ENCODE measurements at regions not wholly inside any gene's neighbourhood (a gene's known extent, or its start where the extent isn't known, plus 50 kb on each side); places are given as distances from the start of the nearest gene placed in this dataset.

DNA sequence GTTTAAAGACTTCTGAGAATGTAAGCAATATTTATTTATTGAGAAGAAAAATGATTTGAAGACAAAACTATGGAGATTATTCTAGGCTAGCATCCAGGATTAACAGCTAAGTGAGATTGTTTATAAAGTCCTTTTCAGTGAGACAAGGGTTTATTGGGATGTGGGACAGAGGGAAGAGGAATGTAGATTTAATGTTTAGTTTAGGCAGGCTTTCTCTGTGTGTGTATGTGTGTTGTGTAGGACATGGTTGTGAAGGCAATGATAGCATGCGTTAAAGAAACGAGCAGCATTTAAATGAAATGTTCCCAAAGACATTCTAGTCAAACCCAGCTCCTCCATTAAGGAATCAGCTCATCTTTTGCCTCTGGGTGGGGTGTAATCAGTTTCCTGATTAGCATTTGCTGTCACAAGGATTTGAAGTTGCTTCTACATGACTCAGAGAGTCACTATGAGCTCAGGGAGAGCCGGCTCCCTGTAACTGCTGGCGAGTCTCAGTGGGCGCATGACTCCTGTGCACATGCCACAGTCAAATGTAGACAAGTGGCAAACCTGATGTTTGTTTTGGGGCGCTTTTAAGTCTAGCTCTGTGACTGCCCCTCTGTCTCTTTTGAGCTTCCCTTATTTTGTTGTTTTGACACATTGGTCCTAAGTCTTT, 442.2 kb upstream of the CELF4 start:
- no peaks in the 10 kb centered on the region for H3K4me1 ChIP-seq (replicated peaks)
- H3K27ac ChIP-seq: no peak overlapping the region
- H3K36me3 ChIP-seq: no peaks in the 10 kb centered on the region
- no peak overlapping the region for H3K4me3 ChIP-seq
- no peaks in the 10 kb centered on the region for H3K27me3 ChIP-seq (replicated peaks)
- H3K9me3 ChIP-seq (replicated peaks): no peaks in the 10 kb centered on the region
- DNase-seq (ENCODE audit: low read depth in 1 of 2, low spot score in 2 of 2): peak in 1 of 2 experiments; percentile 4

DNA sequence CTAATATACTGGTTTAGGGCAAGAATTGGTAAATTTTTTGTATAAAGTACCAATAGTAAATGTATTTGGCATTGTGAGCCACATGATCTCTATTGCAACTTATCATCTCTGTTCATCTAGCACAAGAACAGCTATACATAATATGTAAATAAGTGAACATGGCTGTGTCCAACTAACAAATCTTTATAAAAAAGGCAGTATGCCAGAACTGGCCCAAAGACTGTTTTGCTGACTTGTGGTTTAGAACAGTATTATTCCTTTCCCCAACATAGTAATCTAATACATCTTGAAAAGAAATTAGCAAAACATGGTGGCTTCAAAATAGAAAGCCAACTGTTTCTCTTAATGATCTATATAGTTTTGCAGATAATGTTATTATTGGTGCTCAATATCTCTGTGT, 441.4 kb upstream of the CELF4 start:
- Histone ChIP-seq H3K4me1 (replicated peaks) (no peaks in the 10 kb centered on the region), H3K36me3 (no peaks in the 10 kb centered on the region), H3K4me3 (no peak overlapping the region), H3K9me3 (replicated peaks) (no peaks in the 10 kb centered on the region), H3K27ac (no peak overlapping the region), H3K27me3 (replicated peaks) (no peaks in the 10 kb centered on the region)
- no peak for DNase-seq (ENCODE audit: low read depth in 1 of 2, low spot score in 2 of 2)

DNA sequence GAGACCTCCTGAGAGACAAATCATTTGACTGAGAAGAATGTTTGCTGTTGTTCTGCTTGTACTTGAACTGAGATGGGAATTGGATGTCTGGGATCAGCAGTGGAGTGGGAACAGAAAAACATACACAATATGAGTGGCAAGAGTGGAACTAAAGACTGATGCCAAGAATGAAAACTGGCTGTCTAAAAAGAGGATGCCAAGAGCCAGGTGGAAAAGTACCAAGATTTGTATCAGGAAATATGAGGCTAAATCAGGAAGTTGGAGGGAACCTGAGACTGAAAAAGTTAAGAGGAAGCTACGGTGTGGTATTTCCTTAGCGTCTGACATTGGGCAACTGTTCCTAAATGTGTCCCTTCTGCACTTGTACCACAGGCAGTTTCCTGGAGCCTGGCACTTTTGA, 440.9 kb upstream of the CELF4 start:
- Histone ChIP-seq H3K27me3 (replicated peaks) (no peaks in the 10 kb centered on the region), H3K36me3 (no peaks in the 10 kb centered on the region), H3K9me3 (replicated peaks) (no peaks in the 10 kb centered on the region), H3K4me1 (replicated peaks) (no peaks in the 10 kb centered on the region), H3K27ac (no peak overlapping the region), H3K4me3 (no peak overlapping the region)
- DNase-seq (ENCODE audit: low read depth in 1 of 2, low spot score in 2 of 2): no peak

DNA sequence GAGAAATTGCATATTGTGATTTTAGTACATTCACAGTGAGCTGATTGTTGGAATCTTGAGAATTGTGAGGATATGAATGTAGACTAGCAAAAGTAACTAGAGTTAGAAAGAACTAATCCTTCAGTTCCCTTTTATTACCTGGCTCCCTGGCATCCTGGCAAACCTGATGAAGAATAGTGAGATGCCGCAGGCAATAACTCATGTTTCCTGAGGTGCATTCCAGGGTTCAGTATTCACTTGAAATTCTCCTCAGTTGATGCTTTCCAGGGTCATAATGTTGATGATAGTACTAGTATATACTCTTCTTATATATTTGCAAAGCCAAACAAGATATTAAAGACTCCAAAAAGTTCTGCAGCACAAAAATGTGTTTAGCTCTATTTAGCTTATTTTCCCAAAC, 432.1 kb upstream of the CELF4 start:
- H3K27me3 ChIP-seq (replicated peaks): no peaks in the 10 kb centered on the region
- no peak for DNase-seq (ENCODE audit: low read depth in 1 of 2, low spot score in 2 of 2)
- no peaks in the 10 kb centered on the region for H3K4me1 ChIP-seq (replicated peaks)
- no peaks in the 10 kb centered on the region for H3K9me3 ChIP-seq (replicated peaks)
- H3K4me3 ChIP-seq: no peak overlapping the region
- H3K27ac ChIP-seq: no peak overlapping the region
- H3K36me3 ChIP-seq: no peaks in the 10 kb centered on the region

DNA sequence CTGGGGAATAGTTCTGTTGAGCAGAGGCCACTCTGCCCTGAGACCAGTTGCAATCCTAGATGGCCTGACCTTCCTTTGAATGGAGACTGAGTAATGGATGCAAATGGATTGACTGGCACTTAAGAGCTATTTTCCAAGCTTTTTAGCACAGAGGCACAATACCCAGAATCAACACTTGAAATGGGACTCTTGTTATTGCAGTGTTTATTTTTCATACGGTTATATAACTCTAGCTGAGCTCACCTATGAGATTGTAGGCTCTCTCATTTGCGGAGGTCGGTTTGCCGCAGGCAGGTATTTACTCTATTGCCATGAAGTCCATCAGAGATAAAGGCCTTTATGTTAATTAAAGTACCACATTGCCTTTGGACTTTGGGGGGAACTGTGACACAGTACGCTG, 422.3 kb upstream of the CELF4 start:
- H3K27ac ChIP-seq: no peak overlapping the region
- no peak for DNase-seq (ENCODE audit: low read depth in 1 of 2, low spot score in 2 of 2)
- no peak overlapping the region for H3K4me3 ChIP-seq
- no peaks in the 10 kb centered on the region for H3K36me3 ChIP-seq
- H3K27me3 ChIP-seq (replicated peaks): no peaks in the 10 kb centered on the region
- no peaks in the 10 kb centered on the region for H3K4me1 ChIP-seq (replicated peaks)
- H3K9me3 ChIP-seq (replicated peaks): 0 out of 2 replicates have a peak, but pooled peaks cover 2% of the 10 kb centered on the region

DNA sequence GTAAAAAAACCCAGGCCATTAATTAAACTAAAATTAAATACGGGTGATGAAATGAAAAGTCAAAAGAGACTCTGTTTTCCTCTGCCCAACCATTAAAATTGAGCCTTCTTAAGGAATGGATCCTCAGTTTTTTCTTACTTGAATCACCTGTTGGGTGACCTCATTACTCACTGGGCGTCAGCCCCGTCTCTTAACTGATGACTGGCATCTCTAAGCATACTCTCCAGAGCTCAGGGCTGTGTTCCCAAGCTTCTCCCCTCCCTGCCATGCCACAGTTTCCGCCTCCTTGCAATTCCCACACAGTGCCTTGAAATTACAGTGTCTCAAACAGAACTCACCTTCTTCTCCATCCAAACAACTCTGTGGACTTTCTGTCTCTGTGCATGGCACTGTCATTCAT, 421.1 kb upstream of the CELF4 start:
- Histone ChIP-seq H3K36me3 (no peaks in the 10 kb centered on the region), H3K4me3 (no peak overlapping the region), H3K27me3 (replicated peaks) (no peaks in the 10 kb centered on the region), H3K4me1 (replicated peaks) (no peaks in the 10 kb centered on the region), H3K9me3 (replicated peaks) (0 out of 2 replicates have a peak, but pooled peaks cover 2% of the 10 kb centered on the region), H3K27ac (no peak overlapping the region)
- DNase-seq (ENCODE audit: low read depth in 1 of 2, low spot score in 2 of 2): no peak

DNA sequence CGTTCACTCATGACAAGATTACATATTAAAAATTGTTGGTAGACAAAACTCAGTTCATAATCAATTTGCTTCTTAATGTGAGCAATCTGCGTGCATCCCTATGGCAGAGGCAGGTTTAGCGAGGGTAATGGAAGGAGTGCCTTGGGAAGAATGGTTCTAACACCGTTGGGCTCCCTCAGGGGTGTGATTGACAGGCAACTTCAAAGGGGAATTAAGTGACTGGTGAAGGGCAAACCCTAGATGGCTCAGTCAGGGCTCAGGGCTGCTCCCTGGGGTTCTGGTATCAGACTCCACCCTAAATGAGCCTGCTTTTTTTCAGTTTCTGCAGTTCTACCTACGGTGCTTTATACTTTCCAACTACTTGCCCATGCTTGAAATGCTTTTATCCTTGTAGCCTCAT, 419.5 kb upstream of the CELF4 start:
- DNase-seq (ENCODE audit: low read depth in 1 of 2, low spot score in 2 of 2): no peak
- H3K4me3 ChIP-seq: no peak overlapping the region
- H3K4me1 ChIP-seq (replicated peaks): no peaks in the 10 kb centered on the region
- no peaks in the 10 kb centered on the region for H3K27me3 ChIP-seq (replicated peaks)
- no peaks in the 10 kb centered on the region for H3K36me3 ChIP-seq
- no peaks in the 10 kb centered on the region for H3K9me3 ChIP-seq (replicated peaks)
- H3K27ac ChIP-seq: no peak overlapping the region

DNA sequence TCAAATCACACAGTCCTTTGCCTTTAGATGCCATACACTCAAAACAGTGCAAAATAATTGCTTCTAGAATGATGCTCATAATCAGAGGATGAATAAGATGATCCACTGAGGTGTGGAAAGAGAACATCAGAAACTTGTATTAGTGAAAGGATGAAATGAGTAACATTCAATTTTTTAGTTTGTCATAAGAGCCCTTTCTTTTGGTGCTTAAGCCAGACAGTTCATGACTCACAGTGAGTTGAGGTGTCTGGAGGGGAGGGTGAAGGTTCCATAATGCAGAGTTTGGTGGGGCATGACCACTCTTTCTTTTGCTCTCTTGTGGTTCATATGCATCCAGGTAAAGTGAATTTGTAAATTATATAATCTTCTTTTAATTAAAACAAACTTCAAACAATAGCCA, 415.0 kb upstream of the CELF4 start:
- H3K27ac ChIP-seq: no peak overlapping the region
- no peaks in the 10 kb centered on the region for H3K36me3 ChIP-seq
- H3K9me3 ChIP-seq (replicated peaks): peaks cover 4% of the 10 kb centered on the region
- no peaks in the 10 kb centered on the region for H3K27me3 ChIP-seq (replicated peaks)
- H3K4me1 ChIP-seq (replicated peaks): no peaks in the 10 kb centered on the region
- no peak for DNase-seq (ENCODE audit: low read depth in 1 of 2, low spot score in 2 of 2)
- H3K4me3 ChIP-seq: no peak overlapping the region

DNA sequence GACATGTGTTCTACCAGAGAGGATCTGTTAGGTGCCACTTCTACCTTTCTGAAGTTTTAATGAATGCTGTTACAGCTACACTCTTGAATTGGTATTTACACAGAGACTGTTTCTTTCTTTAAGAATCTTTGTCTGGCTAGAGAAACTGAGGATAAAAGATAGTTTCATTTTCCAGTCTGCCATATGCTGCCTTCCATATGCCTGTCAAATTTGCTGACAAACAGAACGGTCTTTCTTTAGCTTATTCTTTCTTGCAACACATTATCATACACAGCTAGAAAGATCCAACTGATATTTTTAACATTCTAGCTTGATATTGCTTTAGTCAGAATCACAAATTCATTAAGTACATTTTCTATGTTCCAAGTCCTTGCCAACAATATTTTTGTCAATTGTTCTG, 409.8 kb upstream of the CELF4 start:
- Histone ChIP-seq H3K27me3 (replicated peaks) (no peaks in the 10 kb centered on the region), H3K36me3 (no peaks in the 10 kb centered on the region), H3K9me3 (replicated peaks) (peaks cover 10% of the 10 kb centered on the region), H3K4me1 (replicated peaks) (no peaks in the 10 kb centered on the region), H3K27ac (no peak overlapping the region), H3K4me3 (no peak overlapping the region)
- DNase-seq (ENCODE audit: low read depth in 1 of 2, low spot score in 2 of 2): no peak

DNA sequence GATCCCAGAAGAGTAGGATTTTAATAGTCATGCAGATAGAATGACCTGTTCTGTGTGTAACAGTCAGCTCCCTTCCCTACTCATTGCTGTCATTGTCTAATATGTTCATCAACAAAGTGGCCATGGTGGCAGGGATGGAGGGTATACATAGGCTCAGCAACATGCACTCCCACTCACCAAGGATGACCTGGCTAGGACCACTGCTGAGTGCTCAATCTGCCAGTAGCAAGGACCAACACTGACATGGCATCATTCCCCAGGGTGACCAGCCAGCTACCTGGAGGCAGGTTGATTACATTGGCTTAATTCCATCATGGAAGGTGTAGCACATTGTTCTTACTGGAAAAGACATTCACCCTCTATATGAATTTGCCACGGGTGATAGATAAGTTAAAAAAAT, 401.7 kb upstream of the CELF4 start:
- H3K36me3 ChIP-seq: no peaks in the 10 kb centered on the region
- peaks cover 4% of the 10 kb centered on the region for H3K9me3 ChIP-seq (replicated peaks)
- no peak overlapping the region for H3K27ac ChIP-seq
- H3K4me1 ChIP-seq (replicated peaks): no peaks in the 10 kb centered on the region
- no peak for DNase-seq (ENCODE audit: low read depth in 1 of 2, low spot score in 2 of 2)
- no peaks in the 10 kb centered on the region for H3K27me3 ChIP-seq (replicated peaks)
- no peak overlapping the region for H3K4me3 ChIP-seq

DNA sequence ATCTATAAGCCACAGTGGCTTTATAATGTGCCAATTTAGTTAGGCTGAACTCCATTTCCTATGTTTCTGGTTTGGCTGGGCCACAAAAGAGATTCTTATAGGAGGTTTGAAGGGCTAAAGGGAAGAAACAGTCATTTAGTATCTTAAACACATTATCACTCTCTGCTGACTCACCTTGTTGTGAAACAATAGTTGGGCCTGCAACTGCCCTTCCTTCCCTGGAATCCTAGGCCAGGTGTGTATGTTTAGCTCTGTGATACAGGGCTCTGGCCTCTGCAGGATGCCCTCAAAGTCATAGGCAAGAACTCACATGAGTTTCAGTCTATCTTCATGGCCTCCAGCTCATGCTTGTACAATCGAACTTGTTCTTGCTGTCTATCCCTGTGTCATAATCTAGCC, 400.0 kb upstream of the CELF4 start:
- no peaks in the 10 kb centered on the region for H3K36me3 ChIP-seq
- H3K27ac ChIP-seq: no peak overlapping the region
- H3K9me3 ChIP-seq (replicated peaks): no peaks in the 10 kb centered on the region; the same call in 1 of the 2 replicates
- H3K4me1 ChIP-seq (replicated peaks): no peaks in the 10 kb centered on the region
- no peak for DNase-seq (ENCODE audit: low read depth in 1 of 2, low spot score in 2 of 2)
- H3K4me3 ChIP-seq: no peak overlapping the region
- H3K27me3 ChIP-seq (replicated peaks): no peaks in the 10 kb centered on the region

DNA sequence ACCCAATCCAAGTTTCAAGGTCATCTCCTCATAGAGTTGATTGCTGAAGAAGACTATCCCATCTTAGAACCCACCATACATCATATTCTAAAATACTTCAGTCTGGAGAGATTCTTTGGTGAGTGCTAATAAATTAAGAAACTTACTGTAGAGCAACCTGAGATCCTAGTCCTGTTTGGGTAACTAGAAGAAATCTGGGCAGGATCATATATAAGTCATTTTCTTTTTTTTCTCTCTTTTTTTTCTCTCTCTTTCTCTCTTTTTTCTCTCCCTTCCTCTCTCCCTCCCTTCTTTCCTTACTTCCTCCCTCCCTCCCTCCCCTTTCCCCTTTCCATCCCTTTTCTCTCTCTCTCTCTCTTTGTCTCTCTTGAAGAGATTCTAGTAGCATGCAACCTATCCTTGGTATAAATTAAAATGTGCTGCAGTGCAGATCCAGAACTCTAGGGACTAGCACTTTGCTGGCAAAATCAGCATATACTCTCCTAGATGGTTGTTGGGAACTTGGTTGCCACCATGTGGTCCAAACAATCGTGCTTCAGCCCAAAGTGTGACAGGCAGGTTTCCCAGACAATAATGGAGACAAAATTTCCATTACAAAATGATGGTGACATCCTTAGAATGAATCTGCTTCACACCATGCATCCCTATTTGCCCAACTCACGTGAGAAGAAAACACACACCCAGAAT, 399.4 kb upstream of the CELF4 start:
- H3K27ac ChIP-seq: no peak overlapping the region
- no peaks in the 10 kb centered on the region for H3K4me1 ChIP-seq (replicated peaks)
- no peak for DNase-seq (ENCODE audit: low read depth in 1 of 2, low spot score in 2 of 2)
- H3K36me3 ChIP-seq: no peaks in the 10 kb centered on the region
- no peak overlapping the region for H3K4me3 ChIP-seq
- H3K27me3 ChIP-seq (replicated peaks): no peaks in the 10 kb centered on the region
- H3K9me3 ChIP-seq (replicated peaks): no peaks in the 10 kb centered on the region; the same call in 1 of the 2 replicates

DNA sequence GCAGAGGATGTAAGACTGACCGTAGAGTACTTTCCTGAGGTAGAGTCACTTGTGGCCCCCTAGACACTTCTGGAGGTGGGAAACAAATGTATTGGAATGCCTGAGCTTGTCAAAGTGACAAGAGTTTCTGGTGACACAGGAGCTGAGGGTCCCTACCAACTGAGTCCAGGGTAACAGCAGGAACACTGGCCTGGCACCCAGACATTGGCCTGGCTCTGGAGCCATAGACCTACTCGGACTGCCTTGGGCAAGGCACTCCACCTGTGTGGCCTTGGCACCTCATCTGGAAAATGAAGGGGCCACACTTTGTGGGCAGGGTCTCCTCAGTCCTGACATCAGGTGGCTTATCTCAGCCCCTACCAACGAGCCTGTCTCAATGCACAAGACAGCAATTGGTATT, 398.2 kb upstream of the CELF4 start:
- no peak for DNase-seq (ENCODE audit: low read depth in 1 of 2, low spot score in 2 of 2)
- H3K36me3 ChIP-seq: no peaks in the 10 kb centered on the region

DNA sequence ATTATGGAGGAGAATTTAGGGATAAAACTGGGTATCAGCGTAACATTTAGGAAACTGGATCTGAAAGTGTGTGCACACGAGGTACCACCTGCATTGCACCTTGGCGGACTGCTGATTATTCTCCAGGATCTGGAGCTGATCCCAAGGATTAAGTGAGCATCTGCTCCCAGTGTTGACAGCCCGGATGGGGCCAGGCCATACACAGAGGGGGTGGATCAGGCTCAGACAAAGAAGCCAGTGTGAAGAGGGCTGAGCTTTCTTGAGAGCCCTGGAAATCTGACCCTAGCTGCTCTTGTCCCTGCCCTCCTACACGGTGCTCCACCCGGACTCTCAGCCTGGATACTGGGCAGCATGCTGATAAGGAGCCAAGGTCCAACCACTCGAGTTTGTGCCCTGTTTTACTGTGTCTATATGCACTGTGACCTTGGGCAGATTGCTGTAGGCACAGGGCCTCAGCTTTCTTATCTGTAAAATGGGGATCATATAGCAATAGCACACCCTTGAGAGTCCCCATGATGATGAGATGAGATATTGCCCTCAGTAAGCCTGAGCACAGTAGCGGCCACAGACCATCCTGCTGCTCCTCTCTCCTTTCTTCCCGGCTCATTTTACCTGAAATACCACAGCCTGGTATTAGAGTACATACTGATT, 396.8 kb upstream of the CELF4 start:
- no peak for DNase-seq (ENCODE audit: low read depth in 1 of 2, low spot score in 2 of 2)
- H3K27ac ChIP-seq: no peak overlapping the region
- H3K4me3 ChIP-seq: no peak overlapping the region

More for the DNA sequence above, 398.2 kb upstream of the CELF4 start:
- Histone ChIP-seq H3K4me3 (no peak overlapping the region), H3K4me1 (replicated peaks) (no peaks in the 10 kb centered on the region), H3K27ac (no peak overlapping the region), H3K27me3 (replicated peaks) (no peaks in the 10 kb centered on the region), H3K9me3 (replicated peaks) (no peaks in the 10 kb centered on the region; the same call in 1 of the 2 replicates)

More for the DNA sequence above, 396.8 kb upstream of the CELF4 start:
- no peaks in the 10 kb centered on the region; the same call in 1 of the 2 replicates for H3K9me3 ChIP-seq (replicated peaks)
- H3K36me3 ChIP-seq: no peaks in the 10 kb centered on the region
- no peaks in the 10 kb centered on the region for H3K27me3 ChIP-seq (replicated peaks)
- H3K4me1 ChIP-seq (replicated peaks): no peaks in the 10 kb centered on the region
